GM18505 (cell line): ENCODE measurements at regions not wholly inside any gene's neighbourhood (a gene's known extent, or its start where the extent isn't known, plus 50 kb on each side); places are given as distances from the start of the nearest gene placed in this dataset.

Experiments used
- ATAC-seq: cut with Tn5 transposase; IDR thresholded peaks from one replicate; pipeline ENCODE4 v1.9.1; 2021; ENCODE audit not compliant: unreplicated experiment
- POLR2A ChIP-seq: IDR thresholded peaks from 4 replicates; pipeline ENCODE4 v1.6.1; 2011; ENCODE audit warnings: borderline replicate concordance; ENCODE audit not compliant: insufficient read depth, insufficient read length; ENCODE audit errors: extremely low read depth

- ATAC-seq = no peak
- TF ChIP-seq POLR2A = no peak
These were observed 790.9 kb downstream of the PDHA2 start for GRCh38 chr4:96630839-96631238.

- no peak for ATAC-seq
- TF ChIP-seq POLR2A = no peak
These were observed 798.1 kb downstream of the PDHA2 start for GRCh38 chr4:96637971-96638412.

- no peak for TF ChIP-seq POLR2A
- no peak for ATAC-seq
These were observed 800.0 kb downstream of the PDHA2 start for GRCh38 chr4:96639932-96640331.

- no peak for ATAC-seq
- no peak for TF ChIP-seq POLR2A
These were observed 802.6 kb downstream of the PDHA2 start for GRCh38 chr4:96642490-96642889.

- no peak for ATAC-seq
- no peak for TF ChIP-seq POLR2A
These were observed 806.3 kb downstream of the PDHA2 start for GRCh38 chr4:96646146-96646545.

- no peak for ATAC-seq
These were observed 809.6 kb downstream of the PDHA2 start for GRCh38 chr4:96649536-96649935.

GRCh38 chr4:96652158-96652557, 812.3 kb downstream of the PDHA2 start:
- ATAC-seq = no peak
- TF ChIP-seq POLR2A = no peak

More at GRCh38 chr4:96649536-96649935, 809.6 kb downstream of the PDHA2 start:
- no peak for TF ChIP-seq POLR2A

- ATAC-seq = no peak
- TF ChIP-seq POLR2A = no peak
These were observed 812.9 kb downstream of the PDHA2 start for GRCh38 chr4:96652821-96653220.

- TF ChIP-seq POLR2A = no peak
- no peak for ATAC-seq
These were observed 814.2 kb downstream of the PDHA2 start for GRCh38 chr4:96654045-96654444.

GRCh38 chr4:96670381-96670780, 830.5 kb downstream of the PDHA2 start:
- no peak for ATAC-seq

GRCh38 chr4:96675416-96675815, 835.5 kb downstream of the PDHA2 start:
- no peak for TF ChIP-seq POLR2A
- no peak for ATAC-seq

More at GRCh38 chr4:96670381-96670780, 830.5 kb downstream of the PDHA2 start:
- no peak for TF ChIP-seq POLR2A

- TF ChIP-seq POLR2A = no peak
- no peak for ATAC-seq
These were observed 836.0 kb downstream of the PDHA2 start for GRCh38 chr4:96675896-96676295.

- no peak for ATAC-seq
- TF ChIP-seq POLR2A = no peak
These were observed 837.0 kb downstream of the PDHA2 start for GRCh38 chr4:96676754-96677435.

- no peak for ATAC-seq
- TF ChIP-seq POLR2A = no peak
These were observed 837.6 kb downstream of the PDHA2 start for GRCh38 chr4:96677499-96677898.
